ENCODE measurements at regions not wholly inside any gene's neighbourhood (a gene's known extent, or its start where the extent isn't known, plus 50 kb on each side); places are given as distances from the start of the nearest gene placed in this dataset.

DNA sequence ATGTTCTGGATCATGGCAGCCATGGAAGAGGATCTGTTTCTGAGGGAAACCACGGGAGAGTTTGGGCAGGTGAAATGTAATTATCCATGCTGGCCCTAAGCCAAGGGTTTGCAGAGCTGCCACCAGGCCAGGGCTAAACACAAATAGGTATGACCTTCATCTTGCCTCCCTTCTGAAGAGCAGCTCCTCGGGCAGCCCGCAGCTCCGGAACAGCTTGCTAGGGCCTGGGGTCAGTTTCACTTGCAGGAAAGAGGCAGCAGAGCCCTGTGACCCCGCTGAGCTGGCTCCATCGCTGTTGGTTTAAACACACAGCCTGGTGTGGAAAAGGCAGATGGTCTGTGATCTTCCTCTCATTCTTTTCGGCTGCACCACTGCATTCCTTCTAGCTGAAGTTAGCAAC lies 141.4 kb downstream of the TMEM38B start:
- POLR2A ChIA-PET (ENCODE audit: low non-redundant PET), result no interaction called here
- no peak for DNase-seq (ENCODE audit: low spot score)
- TF ChIP-seq, protein P1, sequence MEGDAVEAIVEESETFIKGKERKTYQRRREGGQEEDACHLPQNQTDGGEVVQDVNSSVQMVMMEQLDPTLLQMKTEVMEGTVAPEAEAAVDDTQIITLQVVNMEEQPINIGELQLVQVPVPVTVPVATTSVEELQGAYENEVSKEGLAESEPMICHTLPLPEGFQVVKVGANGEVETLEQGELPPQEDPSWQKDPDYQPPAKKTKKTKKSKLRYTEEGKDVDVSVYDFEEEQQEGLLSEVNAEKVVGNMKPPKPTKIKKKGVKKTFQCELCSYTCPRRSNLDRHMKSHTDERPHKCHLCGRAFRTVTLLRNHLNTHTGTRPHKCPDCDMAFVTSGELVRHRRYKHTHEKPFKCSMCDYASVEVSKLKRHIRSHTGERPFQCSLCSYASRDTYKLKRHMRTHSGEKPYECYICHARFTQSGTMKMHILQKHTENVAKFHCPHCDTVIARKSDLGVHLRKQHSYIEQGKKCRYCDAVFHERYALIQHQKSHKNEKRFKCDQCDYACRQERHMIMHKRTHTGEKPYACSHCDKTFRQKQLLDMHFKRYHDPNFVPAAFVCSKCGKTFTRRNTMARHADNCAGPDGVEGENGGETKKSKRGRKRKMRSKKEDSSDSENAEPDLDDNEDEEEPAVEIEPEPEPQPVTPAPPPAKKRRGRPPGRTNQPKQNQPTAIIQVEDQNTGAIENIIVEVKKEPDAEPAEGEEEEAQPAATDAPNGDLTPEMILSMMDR (conservative IDR thresholded peaks at IDR 0.05; ENCODE audit: low read depth), result no peak
- CTCF ChIA-PET, result interaction anchor here (2.2 kb wide), 1 partner anchor 46 kb away, joined by 9 read pairs; no protein-coding TSS in a partner anchor
- no peak overlapping the region for H3K27ac ChIP-seq

GRCh38 chr9:105836936-105837660 lies 142.8 kb downstream of the TMEM38B start:
- H3K27ac ChIP-seq, result no peak overlapping the region
- DNase-seq (ENCODE audit: low spot score), result no peak
- TF ChIP-seq, protein P1 (conservative IDR thresholded peaks at IDR 0.05; ENCODE audit: low read depth), result no peak
- CTCF ChIA-PET, result interaction anchor here (0.7 to 2.2 kb wide), 2 partner anchors 45 to 1265 kb away, joined by 3 to 9 read pairs; no protein-coding TSS in a partner anchor
- POLR2A ChIA-PET (ENCODE audit: low non-redundant PET), result interaction anchor here (0.5 kb wide), 1 partner anchor 789 kb away, joined by 3 read pairs; no protein-coding TSS in a partner anchor

DNA sequence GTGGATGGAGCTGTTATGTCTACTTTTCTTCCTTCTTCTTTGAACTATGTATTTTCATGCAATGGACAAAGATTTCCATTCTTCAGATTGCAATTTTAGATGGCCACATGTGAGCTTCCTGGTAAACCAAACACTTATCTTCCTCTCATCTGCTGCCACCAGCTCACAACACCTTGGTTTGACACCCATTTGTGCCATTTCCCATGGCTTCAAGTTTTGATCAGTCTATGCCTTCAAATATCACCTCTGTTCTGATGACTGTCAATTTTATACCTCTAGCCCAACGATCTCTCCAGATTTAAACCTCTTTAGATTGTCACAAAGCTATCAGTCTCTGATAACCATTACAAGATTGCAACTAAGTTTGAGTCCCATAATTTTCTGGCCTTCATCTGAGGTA lies 147.2 kb downstream of the TMEM38B start:
- POLR2A ChIA-PET (ENCODE audit: low non-redundant PET), result no interaction called here
- H3K27ac ChIP-seq, result no peak overlapping the region
- TF ChIP-seq, protein P1 (conservative IDR thresholded peaks at IDR 0.05; ENCODE audit: low read depth), result no peak
- CTCF ChIA-PET, result interaction anchor here (0.5 to 3.6 kb wide), 18 partner anchors 8 to 1952 kb away, joined by 3 to 31 read pairs (median 4); no protein-coding TSS in a partner anchor
- DNase-seq (ENCODE audit: low spot score), result no peak

- ChIA-PET CTCF (interaction anchor here (0.5 to 3.6 kb wide), 18 partner anchors 9 to 1952 kb away, joined by 3 to 31 read pairs (median 4); no protein-coding TSS in a partner anchor), POLR2A (ENCODE audit: low non-redundant PET) (interaction anchor here (0.6 kb wide), 1 partner anchor 40 kb away, joined by 3 read pairs; no protein-coding TSS in a partner anchor)
- TF ChIP-seq, protein P1 (conservative IDR thresholded peaks at IDR 0.05; ENCODE audit: low read depth), result peak; percentile 92
- no peak overlapping the region for H3K27ac ChIP-seq
- peak; percentile 74 for DNase-seq (ENCODE audit: low spot score)
These were observed 147.8 kb downstream of the TMEM38B start for GRCh38 chr9:105842023-105842644.

DNA sequence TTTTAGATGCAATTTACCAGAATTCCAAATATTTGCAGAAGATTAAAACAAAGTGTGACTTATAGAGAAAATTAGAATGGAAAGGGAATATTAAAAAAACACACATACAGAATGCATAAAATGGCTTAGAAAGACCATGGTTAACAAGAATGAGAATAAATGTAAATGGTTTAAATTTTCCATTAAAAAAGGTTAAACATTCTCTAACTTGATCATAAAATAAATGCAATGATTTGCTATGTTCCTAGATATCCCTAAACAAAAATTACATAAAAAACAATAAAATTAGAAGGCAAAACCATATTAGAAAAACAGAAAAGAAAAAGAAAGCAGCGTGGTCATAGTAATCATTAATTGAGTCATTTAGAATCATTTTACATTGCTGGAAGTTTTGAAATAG lies 152.5 kb downstream of the TMEM38B start:
- POLR2A ChIA-PET (ENCODE audit: low non-redundant PET), result no interaction called here
- no peak overlapping the region for H3K27ac ChIP-seq
- TF ChIP-seq, protein P1 (conservative IDR thresholded peaks at IDR 0.05; ENCODE audit: low read depth), result no peak
- no peak for DNase-seq (ENCODE audit: low spot score)
- CTCF ChIA-PET, result no interaction called here

DNA sequence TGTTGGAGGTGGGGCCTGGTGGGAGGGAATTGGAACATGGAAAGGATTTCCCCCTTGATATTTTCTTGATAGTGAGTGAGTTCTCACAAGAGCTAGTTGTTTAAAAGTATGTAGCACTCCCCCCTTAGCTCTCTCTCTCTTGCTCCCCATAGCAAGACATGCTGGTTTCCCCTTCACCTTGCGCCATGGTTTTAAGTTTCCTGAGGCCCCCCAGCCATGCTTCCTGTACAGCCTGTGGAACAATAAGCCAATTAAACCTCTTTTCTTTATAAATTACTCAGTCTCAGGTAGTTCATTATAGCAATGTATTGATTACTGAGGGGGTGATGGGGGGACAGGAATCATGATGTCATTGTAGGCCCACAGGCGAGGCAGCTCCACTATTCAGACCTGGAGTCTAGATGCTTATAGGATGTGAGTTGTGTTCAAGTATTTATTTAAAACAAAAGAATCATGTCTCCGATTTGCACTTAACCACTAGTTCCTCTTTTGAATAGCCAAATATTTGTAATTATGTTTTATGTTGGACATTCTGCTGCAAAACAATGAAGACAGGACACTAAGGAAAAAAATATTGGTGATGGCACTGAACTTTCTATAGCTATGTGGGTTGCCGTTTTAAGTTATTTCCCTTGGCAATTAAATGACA lies 156.6 kb downstream of the TMEM38B start:
- TF ChIP-seq, protein P1 (conservative IDR thresholded peaks at IDR 0.05; ENCODE audit: low read depth), result no peak
- DNase-seq (ENCODE audit: low spot score), result no peak
- ChIA-PET CTCF (interaction anchor here (1.2 to 1.3 kb wide), 2 partner anchors 9 to 31 kb away, joined by 4 to 7 read pairs; no protein-coding TSS in a partner anchor), POLR2A (ENCODE audit: low non-redundant PET) (no interaction called here)
- H3K27ac ChIP-seq, result no peak overlapping the region
